ENCODE measurements at regions not wholly inside any gene's neighbourhood (a gene's known extent, or its start where the extent isn't known, plus 50 kb on each side); places are given as distances from the start of the nearest gene placed in this dataset.

GRCh38 chr18:29160170-29160569 lies 983.2 kb upstream of the CDH2 start:
- TF ChIP-seq CTCF (IDR thresholded peaks at IDR 0.05 in 2 of 3, conservative IDR thresholded peaks at IDR 0.05 in 1 of 3; ENCODE audit: control insufficient read depth in 2 of 3, extremely low read depth in 1 of 3, insufficient read depth in 1 of 3, low read depth in 3 of 3, low read length in 3 of 3) = no peak
- no peak for TF ChIP-seq FOXM1 (IDR thresholded peaks at IDR 0.05; ENCODE audit: low read depth, low read length)
- TF ChIP-seq ATF2 (IDR thresholded peaks at IDR 0.05; ENCODE audit: low read length) = no peak
- no peak for TF ChIP-seq IKZF1 (conservative IDR thresholded peaks at IDR 0.05)
